BJ (cell line): ENCODE measurements at regions not wholly inside any gene's neighbourhood (a gene's known extent, or its start where the extent isn't known, plus 50 kb on each side); places are given as distances from the start of the nearest gene placed in this dataset.

ENCODE experiments used
- CTCF ChIA-PET: fragments of 350-600 bp; formaldehyde crosslinking; extraction: SDS; loops from one replicate; lab custom pipeline; 2021; ENCODE audit warnings: antibody characterized with exemption, inconsistent platforms; lab: Yijun Ruan, JAX
- POLR2A ChIA-PET: fragments of 300-600 bp; sonication (Branson Sonifier 250); formaldehyde crosslinking; extraction: SDS; loops from one replicate; lab custom pipeline; 2021; ENCODE audit warnings: antibody characterized with exemption; lab: Charles Lee
- DNase-seq: peaks from one replicate; pipeline ENCODE4 v3.0.0-alpha.2; 2011; ENCODE audit warnings: low read depth
- H3K27me3 ChIP-seq: 2 replicates; pipeline ENCODE4 v1.6.0; 2011; ENCODE audit warnings: low read length; ENCODE audit not compliant: control insufficient read depth, insufficient read depth
- H3K36me3 ChIP-seq: 2 replicates; pipeline ENCODE4 v1.5.1; 2011; ENCODE audit warnings: low read length; ENCODE audit not compliant: control insufficient read depth, insufficient read depth
- H3K4me3 ChIP-seq: 2 replicates; pipeline ENCODE4 v1.5.1; 2011; ENCODE audit warnings: low read depth, mild to moderate bottlenecking, control low read depth, low read length
- TF ChIP-seq, protein P1 (sequence below): IDR thresholded peaks from 2 replicates; pipeline ENCODE4 v1.5.1; 2011; ENCODE audit warnings: low read depth, mild to moderate bottlenecking, control low read depth, inconsistent platforms, low read length, moderate library complexity; ENCODE audit not compliant: insufficient read depth

DNA sequence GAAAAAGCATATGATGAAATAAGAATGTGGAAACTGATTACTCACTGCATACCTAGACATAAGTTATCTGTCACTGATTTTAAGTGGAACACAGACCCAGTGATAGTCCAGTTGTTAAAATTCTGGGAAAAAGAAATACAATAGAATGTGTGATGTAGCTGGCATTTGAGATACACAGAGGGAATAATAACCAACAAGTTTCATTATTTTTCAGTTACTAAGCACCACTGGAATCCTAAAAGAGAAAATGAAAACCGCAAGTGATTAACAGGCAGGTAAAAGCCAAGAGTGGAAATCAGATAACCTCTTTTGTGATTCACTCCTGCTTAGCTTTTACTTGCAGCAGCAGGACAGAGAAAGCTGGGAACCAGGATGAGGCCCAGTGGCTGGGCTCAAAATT lies 994.0 kb upstream of the SEMA6A start:
- H3K4me3 ChIP-seq, result no peak overlapping the region
- no peaks in the 10 kb centered on the region for H3K27me3 ChIP-seq
- CTCF ChIA-PET, result no interaction called here
- TF ChIP-seq, protein P1, sequence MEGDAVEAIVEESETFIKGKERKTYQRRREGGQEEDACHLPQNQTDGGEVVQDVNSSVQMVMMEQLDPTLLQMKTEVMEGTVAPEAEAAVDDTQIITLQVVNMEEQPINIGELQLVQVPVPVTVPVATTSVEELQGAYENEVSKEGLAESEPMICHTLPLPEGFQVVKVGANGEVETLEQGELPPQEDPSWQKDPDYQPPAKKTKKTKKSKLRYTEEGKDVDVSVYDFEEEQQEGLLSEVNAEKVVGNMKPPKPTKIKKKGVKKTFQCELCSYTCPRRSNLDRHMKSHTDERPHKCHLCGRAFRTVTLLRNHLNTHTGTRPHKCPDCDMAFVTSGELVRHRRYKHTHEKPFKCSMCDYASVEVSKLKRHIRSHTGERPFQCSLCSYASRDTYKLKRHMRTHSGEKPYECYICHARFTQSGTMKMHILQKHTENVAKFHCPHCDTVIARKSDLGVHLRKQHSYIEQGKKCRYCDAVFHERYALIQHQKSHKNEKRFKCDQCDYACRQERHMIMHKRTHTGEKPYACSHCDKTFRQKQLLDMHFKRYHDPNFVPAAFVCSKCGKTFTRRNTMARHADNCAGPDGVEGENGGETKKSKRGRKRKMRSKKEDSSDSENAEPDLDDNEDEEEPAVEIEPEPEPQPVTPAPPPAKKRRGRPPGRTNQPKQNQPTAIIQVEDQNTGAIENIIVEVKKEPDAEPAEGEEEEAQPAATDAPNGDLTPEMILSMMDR, result no peak
- POLR2A ChIA-PET, result no interaction called here
- DNase-seq, result no peak
- no peaks in the 10 kb centered on the region for H3K36me3 ChIP-seq

DNA sequence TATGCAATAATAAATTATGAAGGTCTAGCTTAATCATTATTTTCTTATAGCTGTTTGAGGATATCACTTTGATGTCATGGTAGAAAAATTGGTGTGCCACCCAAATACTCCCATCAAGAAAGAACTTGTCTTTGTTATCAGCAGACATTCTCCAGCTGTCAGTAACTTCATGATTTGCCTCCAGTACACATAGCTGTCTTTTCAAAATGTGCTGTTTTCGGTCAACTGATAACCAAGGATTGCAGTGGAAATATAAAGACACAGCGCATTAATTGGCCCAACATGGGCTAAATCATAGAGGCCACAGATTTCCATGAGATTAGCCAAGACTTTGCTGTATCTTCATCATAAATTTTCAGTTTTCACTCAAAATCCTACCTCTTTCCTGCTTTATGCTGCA lies 993.5 kb upstream of the SEMA6A start:
- DNase-seq, result no peak
- no peaks in the 10 kb centered on the region for H3K36me3 ChIP-seq
- H3K4me3 ChIP-seq, result no peak overlapping the region
- ChIA-PET CTCF (no interaction called here), POLR2A (no interaction called here)
- TF ChIP-seq, protein P1, result no peak
- no peaks in the 10 kb centered on the region for H3K27me3 ChIP-seq

- no peak for DNase-seq
- CTCF ChIA-PET, result no interaction called here
- no peaks in the 10 kb centered on the region for H3K36me3 ChIP-seq
- no peak overlapping the region for H3K4me3 ChIP-seq
- TF ChIP-seq, protein P1, result no peak
- no peaks in the 10 kb centered on the region for H3K27me3 ChIP-seq
- POLR2A ChIA-PET, result no interaction called here
These were observed 988.0 kb upstream of the SEMA6A start for GRCh38 chr5:117562647-117563046.

DNA sequence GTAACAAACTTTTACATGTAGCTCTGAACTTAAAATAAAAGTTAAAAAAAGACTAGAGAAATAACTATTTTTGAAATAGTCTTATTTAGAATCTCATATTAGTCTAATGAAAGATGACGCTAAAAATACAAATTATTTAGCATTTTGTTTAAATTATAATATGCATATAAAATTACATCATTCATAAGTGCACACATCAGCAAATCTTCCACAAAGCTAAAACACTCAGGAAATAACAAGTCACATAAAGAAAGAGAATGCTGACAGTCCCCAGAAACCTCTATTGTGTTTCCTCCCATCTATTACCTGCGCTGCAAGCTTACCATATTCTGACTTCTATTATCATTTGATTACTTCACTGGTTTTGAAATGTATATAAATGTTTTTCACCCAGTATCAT lies 986.9 kb upstream of the SEMA6A start:
- TF ChIP-seq, protein P1, result no peak
- H3K27me3 ChIP-seq, result no peaks in the 10 kb centered on the region
- no peak for DNase-seq
- ChIA-PET CTCF (no interaction called here), POLR2A (no interaction called here)
- no peaks in the 10 kb centered on the region for H3K36me3 ChIP-seq
- no peak overlapping the region for H3K4me3 ChIP-seq

- DNase-seq, result no peak
- TF ChIP-seq, protein P1, result no peak
- Histone ChIP-seq H3K27me3 (no peaks in the 10 kb centered on the region), H3K4me3 (no peak overlapping the region), H3K36me3 (no peaks in the 10 kb centered on the region)
- POLR2A ChIA-PET, result no interaction called here
- CTCF ChIA-PET, result interaction anchor here (0.9 kb wide), 1 partner anchor 46 kb away, joined by 3 read pairs; no protein-coding TSS in a partner anchor
These were observed 984.6 kb upstream of the SEMA6A start for GRCh38 chr5:117559005-117559844.
